ENCODE measurements at regions not wholly inside any gene's neighbourhood (a gene's known extent, or its start where the extent isn't known, plus 50 kb on each side); places are given as distances from the start of the nearest gene placed in this dataset.
"Not testable (repeated sequence)": the region's sequence is repeated elsewhere in the genome, so short reads cannot be mapped to it uniquely, and the experiment has no call there.

DNA sequence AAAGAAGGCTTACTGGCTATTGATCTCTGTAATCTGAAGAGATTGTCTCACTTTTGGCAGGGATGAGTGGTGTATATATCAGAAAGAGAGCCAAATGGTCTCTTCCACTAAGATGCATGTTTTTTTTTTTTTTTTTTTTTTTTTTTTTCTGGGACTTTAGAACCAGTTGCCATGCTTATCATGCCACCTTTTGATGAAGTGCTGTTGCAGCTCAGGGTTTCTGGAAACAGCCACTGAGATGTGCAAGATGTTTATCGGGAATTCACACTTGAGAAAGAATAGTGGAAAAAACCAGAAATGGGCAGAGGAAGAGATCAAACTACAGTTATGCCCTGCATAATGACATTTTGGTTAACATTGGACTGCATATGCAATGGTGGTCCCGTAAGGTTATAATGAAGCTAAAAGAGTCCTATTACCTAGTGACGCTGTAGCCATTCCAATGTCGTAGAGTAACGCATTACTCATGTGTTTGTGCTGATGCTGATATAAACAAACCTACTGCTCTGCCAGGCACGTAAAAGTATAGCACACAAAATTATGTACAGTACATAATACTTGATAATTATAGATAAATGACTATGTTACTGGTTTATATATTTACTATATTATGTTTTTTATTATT lies 121.0 kb downstream of the KLF5 start:
- ATAC-seq: no peak
- intact Hi-C loops (cut with DNase I): no loop called here
- DNase-seq: no peak

DNA sequence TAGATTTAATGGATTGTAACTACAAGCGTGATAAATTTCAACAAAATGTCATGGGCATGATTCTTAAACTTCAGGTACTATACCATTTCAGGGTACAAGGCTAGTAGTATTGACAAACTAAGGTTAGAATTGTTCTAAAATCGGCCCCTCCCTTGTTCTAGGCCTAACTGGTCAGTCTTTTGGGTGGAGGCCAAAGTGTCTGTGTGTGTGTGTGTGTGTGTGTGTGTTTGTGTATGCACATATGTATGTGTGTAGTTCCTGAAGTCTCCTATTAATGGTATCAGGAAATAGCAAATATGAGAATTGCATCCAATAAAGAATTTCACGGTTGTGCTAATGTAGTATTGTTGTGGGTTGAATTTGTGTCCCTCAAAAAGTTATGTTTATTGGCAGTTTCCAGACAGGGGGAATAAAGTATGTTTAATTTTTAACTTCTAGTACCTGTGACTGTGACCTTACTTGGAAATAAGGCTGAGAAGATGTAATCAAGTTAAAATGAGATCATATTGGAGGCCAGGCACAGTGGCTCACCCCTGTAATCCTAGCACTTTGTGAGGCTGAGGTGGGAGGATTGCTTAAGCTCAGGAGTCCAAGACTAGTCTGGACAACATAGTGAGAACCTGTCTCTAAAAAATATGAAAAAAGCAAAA lies 119.2 kb downstream of the KLF5 start:
- intact Hi-C loops (cut with DNase I): no loop called here
- ATAC-seq (no peak), DNase-seq (no peak)

DNA sequence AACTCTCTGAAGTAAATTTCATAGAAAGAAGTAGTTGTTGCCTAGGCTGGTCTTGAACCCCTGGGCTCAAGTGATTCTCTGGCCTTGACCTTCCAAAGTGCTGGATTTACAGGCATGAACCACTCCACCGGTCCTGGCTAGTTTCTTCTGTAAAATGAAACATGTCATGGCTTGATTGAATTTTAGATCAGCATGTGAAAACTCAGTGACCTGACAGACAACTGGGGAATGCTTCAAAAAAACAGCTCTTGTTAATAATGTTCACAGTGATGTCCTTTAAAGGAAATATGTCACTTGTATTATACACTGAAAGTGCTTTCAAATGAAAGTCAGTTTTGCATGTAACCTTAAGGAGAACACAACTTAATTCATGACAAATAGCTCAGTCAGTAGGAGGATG lies 118.2 kb downstream of the KLF5 start:
- intact Hi-C loops (cut with DNase I): no loop called here
- DNase-seq (no peak), ATAC-seq (no peak)

DNA sequence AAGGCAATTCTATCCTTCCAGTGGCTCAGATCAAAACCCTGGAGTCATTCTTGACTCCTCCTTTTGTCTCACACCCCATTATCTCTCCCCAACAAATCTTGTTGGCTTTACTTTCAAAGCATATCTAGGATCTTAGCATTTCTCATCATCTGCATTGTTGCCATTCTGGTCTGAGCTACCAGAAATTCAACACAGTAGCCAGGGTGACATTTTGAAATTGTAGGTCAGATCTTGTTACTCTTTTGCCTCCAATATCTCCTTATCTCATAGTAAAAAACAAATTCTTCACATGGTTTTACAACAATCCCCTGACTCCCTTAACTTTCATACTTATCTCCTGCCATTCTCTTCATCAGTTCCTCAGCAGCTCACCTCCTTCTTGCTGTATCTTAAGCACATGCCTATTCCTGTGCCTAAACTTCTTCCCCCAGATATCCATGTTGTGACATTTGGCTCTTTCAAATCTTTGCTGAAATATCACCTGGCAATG lies 115.8 kb downstream of the KLF5 start:
- no peak for ATAC-seq
- DNase-seq: no peak
- intact Hi-C loops (cut with DNase I): no loop called here

DNA sequence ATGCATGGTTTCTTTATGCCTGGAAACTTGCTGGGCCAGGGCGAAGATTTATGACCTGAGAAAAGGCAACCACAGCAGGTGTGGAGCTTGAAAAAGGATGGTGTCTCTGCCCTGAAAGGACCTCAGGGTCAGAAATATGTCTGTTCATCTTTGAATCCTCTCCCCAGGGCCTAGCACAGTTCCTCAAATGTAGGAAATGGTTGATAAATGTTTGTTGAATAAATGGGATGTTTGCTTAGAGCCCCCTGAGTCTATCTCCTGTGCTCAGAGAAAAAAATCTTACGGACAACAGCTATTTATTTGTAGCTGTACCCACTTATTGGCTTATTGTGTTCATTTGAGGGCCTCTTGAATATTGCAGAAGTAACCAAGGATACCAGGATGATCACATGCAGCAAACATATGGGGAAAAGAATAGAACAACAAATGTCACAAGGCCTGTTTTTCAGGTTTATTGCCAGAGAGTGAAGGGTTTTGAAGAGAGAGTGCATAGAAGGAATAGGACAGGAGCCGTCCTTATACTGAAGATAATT lies 114.5 kb downstream of the KLF5 start:
- ATAC-seq: no peak
- intact Hi-C loops (cut with DNase I): no loop called here

DNA sequence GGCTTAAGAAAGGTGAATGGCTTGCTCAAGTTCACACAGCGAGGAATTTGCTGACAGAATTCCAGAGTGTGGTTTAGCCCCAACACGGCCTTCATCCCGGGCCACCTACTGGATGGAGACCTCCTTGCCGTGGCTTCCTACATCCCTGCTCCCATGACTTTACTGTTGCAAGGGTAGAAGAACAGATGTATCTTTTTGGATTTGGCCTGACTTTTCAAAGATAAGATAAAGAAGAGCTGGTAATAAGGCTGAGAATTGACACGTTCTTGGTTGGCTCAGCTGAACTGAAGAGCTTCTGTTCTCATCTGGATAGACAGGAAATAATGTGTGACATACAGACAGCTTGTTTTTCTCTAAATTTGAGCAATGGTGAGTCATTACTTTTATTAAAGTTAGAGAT lies 113.1 kb downstream of the KLF5 start:
- ATAC-seq (peak in 1 of 2 donors; percentile 80), DNase-seq (no peak)
- intact Hi-C loops (cut with DNase I): no loop called here

More for the DNA sequence above, 114.5 kb downstream of the KLF5 start:
- no peak for DNase-seq

DNA sequence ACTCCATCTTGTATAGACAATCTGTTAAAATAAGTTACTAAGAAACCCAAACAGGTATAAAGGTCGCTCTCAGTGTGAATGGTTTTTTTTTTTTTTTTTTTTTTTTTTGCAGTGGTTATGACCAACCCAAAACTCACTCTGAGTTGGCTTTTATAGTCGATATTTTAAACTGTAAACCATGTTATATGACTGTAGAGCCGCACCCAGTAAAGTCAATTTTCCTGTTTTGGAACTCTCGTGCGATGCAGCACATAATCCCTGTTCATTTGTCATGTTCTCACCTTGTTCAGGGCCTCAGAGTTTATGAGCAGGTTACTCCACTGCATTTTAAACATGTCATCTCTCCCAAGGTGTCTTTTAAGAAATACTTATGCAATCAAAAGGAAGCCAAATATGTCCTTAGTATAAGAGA lies 112.5 kb downstream of the KLF5 start:
- no peak for DNase-seq
- intact Hi-C loops (cut with DNase I): no loop called here
- no peak for ATAC-seq

DNA sequence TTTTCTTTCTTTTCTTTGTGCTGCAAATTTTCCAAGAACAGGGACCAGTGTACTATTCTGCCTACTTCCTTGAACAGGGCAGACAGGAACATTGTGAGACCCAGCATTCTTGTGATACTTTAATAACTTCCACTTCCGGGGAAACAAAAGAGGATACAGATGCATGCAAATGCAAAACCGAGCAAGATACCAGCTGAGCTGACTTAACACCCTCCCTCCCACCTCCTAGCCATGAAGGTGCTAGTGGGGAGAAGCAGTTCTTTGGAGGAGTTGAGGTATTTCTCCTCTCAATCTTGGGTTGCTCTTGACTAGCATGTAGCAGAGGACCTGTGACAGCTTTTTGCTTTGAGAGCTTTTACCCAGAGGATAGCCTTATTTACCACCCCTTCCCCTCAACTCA lies 111.2 kb downstream of the KLF5 start:
- ATAC-seq: no peak
- intact Hi-C loops (cut with DNase I): no loop called here
- no peak for DNase-seq

DNA sequence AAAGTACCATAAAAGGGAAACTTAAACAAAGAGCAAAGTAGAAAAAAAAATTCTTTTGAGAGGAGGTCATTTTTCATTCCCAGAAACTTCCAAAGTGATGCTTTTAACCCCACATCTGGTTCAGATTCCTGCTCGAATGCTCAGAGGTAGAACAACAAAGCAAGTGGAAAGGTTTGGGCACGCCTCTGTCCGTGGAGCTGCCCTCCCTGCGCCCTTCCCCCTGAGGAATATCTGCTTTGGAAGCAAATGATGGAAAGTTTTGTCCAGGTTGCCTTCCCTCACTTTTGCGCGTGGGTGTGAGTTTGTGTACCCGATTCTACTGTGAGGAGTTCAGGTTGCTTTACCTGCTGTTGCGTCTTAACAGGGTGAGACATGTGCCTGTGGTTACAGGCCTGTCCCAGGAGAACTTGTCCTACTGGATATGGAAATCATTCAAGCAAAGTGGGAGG lies 110.2 kb downstream of the KLF5 start:
- no peak for DNase-seq
- intact Hi-C loops (cut with DNase I): no loop called here
- no peak for ATAC-seq

DNA sequence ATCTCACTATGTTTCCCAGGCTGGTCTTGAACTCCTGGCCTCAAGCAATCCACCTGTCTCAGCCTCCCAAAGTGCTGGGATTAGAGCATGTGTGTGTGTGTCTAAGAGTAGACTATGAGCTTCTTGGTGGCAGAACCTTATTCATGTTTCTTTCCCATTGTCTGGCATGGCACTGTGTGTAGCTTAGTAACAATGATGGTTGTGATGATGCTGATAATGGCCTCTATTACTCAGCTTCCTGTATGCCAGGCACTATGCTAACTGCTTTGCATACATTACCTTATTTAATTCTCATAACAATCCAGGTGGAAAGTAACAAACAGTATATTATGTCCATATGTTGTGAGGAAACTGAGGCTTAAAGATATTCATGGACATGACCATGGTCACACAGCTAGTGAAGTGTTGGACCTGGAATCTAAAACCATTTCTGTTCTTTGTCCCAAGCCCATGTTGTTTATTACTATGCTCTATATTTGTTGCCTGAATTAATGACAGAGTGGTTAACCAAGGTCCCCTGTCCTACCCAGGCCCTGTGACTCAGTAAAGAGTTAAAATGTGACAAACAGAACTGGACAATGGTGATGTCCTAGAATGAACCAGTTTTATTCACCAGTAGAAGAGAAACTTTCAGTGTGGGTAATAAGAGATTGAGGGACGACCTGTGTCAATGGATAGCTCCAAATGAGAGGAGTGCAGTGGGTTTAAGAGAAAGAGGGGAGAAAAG lies 109.6 kb downstream of the KLF5 start:
- intact Hi-C loops (cut with DNase I): no loop called here

DNA sequence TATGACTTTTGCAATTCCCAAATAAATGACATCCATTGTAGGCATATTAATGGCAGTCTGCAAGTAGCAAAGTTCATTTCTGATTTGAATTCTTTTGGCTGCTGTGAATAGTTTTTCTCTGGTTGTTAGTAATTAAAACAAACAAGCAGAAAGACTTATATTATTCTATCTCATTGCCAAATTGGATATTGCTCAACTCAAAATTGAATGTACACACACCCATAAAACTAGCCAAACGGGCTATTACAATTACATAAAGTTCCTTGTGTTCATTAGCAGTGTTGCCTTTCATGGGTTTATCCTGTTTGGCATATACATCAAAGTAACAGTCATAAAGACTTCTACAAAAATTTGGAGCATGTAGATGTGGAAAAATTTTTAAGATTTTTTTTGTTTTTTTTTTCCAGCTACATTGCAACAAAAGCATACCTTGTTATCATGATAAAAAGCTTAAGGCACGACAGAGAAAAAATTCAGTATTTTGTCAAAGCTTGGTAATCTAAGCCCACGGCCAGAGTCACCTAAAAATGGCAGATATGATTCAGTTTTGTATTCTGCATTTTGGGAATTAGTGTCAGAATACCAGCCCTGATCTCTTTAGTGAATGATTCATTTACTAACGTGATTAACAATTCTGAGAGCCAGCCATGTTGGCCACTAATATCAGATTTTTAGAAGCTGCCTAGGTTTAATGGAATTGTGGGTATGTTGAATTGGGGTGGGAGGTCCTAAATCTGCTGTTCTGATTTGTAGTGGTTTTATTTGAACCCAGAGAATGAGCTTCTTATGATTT lies 108.4 kb downstream of the KLF5 start:
- intact Hi-C loops (cut with DNase I): no loop called here
- no peak for ATAC-seq
- DNase-seq: no peak

More for the DNA sequence above, 109.6 kb downstream of the KLF5 start:
- ATAC-seq (no peak), DNase-seq (no peak)

DNA sequence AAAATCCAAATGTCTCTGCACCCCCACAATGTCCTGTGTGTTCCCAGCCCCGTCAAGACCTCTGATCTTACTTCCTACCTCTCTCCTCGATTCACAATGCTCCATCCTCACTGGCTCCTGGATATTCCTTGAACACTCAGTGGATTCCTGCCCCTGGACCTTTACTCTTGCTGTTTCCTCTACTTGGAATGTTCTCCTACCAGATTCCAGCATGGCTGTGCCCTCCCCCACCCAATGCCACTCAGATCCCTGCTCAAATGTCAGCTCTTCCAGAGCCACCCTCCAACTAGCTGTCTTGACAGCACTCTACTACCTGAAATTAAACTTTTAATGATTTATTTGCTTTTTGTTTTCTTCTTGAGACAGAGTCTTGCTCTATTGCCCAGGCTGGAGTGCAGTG lies 107.4 kb downstream of the KLF5 start:
- intact Hi-C loops (cut with DNase I): no loop called here
- ATAC-seq: no peak
- no peak for DNase-seq

DNA sequence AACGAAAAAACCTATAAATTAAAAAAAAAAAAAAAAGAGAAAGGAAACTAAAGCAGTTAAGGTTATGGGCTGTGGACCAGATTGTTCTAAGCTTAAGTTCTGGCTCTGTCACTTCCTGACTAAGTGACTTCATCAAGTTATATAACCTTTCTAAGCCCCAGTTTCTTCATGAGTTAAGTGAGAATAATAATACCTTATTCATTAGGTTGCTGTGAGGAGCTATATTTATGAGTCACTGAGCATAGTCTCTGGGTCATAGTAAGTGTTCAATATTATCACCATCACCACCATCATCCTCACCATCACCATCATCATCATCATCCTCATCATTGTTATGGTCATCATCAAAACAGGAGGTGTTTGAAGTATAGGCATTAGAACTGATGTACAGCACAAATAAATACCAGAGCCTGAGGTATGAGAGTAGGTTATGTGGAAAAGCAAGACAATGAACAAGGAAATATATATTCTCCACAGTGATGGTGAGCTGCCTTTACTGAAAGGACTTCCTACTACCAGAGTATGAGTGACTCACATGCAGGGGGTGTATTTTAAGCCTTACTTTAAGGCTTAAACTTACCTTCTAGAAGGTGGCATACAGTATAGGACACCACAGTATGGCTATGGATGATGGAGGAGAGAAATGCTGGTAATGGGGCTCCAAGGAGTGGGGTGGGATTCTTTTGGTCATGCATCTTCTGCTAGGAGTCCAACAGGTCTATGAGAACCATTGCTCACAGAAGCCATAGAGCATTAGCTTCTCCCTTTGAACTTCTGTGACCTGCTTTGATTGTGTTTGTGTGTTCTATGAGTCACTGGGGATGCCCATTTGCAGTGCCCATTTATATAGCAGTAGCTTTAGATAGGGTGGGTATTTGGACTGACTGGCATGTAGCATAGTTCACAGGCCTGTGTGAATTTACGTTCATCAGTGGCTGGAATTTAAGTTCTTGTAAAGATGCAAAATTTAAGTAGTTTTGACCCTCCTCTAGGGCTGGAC lies 104.4 kb downstream of the KLF5 start:
- ATAC-seq: no peak
- DNase-seq: no peak
- intact Hi-C loops (cut with DNase I): no loop called here

DNA sequence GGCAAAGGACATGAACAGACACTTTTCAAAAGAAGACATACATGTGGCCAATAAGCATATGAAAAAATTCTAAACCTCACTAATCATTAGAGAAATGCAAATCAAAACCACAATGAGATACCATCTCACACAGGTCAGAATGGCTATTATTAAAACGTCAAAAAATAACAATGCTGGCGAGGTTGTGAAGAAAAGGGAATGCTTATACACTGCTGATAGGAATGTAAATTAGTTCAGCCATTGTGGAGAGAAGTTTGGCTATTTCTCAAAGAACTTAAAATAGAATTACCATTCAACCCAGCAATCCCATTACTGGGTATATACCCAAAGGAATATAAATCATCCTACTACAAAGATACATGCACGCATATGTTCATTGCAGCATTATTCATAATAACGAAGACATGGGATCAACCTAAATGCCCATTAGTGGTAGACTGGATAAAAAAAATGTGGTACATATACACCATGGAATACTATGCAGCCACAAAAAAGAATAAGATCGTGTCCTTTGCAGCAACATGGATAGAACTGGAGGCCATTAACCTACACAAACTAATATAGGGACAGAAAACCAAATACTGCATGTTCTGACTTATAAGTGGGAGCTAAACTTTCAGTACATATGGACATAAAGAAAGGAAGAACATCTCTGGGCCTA lies 101.7 kb downstream of the KLF5 start:
- ATAC-seq; DNase-seq; intact Hi-C loops (cut with DNase I): not testable (repeated sequence)

DNA sequence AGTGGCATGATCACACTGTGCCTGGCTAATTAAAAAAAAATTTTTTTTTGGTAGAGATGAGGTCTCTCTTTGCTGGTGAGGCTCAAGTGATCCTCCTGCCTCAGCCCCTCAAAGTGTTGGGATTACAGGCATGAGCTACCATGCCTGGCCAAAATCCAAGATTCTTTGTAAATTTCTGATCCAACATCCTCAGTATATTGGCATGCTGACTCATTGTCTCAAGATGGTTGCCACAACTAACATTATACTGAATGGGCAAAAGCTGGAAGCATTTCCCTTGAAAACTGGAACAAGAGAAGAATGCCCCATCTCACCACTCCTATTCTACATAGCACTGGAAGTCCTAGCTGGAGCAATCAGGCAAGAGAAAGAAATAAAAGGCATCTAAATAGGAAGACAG lies 100.0 kb downstream of the KLF5 start:
- DNase-seq: no peak
- no peak for ATAC-seq
- intact Hi-C loops (cut with DNase I): no loop called here

DNA sequence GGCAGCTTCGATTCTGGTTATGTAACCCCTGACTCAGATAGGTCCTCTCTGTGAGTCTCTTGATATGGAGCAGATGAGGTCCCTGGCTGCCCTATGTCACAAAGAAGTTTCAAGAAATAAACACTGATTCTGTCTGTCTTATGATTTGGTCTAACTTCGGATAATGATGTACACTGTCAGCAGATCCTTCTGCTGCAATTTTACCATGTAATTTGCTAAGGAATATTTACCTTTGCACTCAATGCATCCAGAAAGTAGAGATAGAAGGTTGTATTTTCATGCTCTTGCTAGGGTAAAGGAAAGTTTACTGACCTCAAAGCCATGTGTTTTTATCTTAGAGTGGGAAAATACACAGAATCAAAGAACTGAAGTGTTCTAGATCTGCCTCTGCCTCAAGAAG lies 98.2 kb downstream of the KLF5 start:
- intact Hi-C loops (cut with DNase I): no loop called here
- ATAC-seq (no peak), DNase-seq (no peak)

DNA sequence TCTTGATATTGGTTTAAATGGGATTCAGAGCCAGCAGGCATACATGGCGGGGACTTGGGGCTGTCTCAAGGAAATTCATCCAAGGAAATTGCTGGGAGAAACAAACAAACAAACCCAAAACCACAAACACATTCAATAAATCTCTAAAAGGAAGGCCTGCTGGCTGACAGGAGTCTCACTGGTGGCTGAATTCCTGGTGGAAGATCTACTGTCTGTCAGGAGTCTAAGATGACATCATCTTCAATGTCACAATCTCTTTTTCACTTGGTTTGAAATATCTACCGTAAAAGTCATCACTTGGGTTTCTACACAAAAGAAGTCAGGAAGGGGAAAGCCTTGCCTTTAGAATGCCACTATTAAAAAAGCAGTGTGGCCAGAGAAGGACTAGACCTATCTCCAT lies 87.9 kb downstream of the KLF5 start:
- ATAC-seq (no peak), DNase-seq (no peak)
- intact Hi-C loops (cut with DNase I): no loop called here

DNA sequence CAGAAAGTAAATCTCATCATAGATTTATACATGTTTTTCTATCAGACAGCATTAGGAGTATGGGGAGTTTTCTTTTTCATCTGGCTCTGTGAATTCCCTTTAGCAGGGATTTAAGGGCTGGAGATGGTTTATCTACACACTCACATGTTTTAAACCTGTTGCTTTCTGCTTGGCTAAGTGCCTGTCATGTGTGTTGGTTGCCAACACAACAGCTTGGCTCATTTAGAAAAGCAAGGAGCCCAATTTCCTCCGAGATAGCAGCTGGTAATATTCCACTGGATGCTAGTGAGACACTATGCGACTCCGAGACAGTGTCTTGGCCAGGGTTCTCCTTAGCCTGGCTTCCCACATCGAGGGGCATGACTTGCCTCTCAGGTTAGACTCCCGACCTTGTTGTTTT lies 83.3 kb downstream of the KLF5 start:
- ATAC-seq (peak in 1 of 2 donors; percentile 31), DNase-seq (no peak)
- intact Hi-C loops (cut with DNase I): no loop called here
